T-cell (primary cell): ENCODE measurements at regions not wholly inside any gene's neighbourhood (a gene's known extent, or its start where the extent isn't known, plus 50 kb on each side); places are given as distances from the start of the nearest gene placed in this dataset.

ENCODE experiments used
- ATAC-seq, 4 experiments: fragments of 200-7000 bp in 3 of 4; fragments of 150-1000 bp in 1 of 4; cut with Tn5 transposase; replicated peaks in 1 of 4; 1 replicate in 3 of 4; 2 replicates in 1 of 4; pipeline ENCODE4 v1.10.0; 2021; ENCODE audit warnings: moderate library complexity in 3 of 4, mild to moderate bottlenecking in 2 of 4, moderate number of reproducible peaks in 1 of 4
- CTCF ChIA-PET, 2 donors: fragments of 300-600 bp; sonication (Branson Sonifier 250); formaldehyde crosslinking; loops; one replicate each; lab custom pipeline; 2022; ENCODE audit warnings: antibody characterized with exemption in 2 of 2; lab: Charles Lee
- POLR2A ChIA-PET, 2 donors: fragments of 300-600 bp; sonication (Branson Sonifier 250); formaldehyde crosslinking; loops; one replicate each; lab custom pipeline; 2022; ENCODE audit warnings: antibody characterized with exemption in 2 of 2; lab: Charles Lee
- DNase-seq, 35 experiments: peaks; one replicate each; pipeline versions ENCODE4 v3.0.0 to v3.0.0-alpha.2; 2013 to 2023
- H3K27ac ChIP-seq: one replicate; pipeline ENCODE4 v1.5.1; 2013; ENCODE audit warnings: low read length
- H3K27me3 ChIP-seq, 2 experiments: replicated peaks in 1 of 2; 1 replicate in 1 of 2; 2 replicates in 1 of 2; pipeline versions ENCODE4 v1.6.1 to v1.7.0; 2013; ENCODE audit warnings: low read length in 1 of 2, mixed read lengths in 1 of 2; ENCODE audit not compliant: control insufficient read depth in 2 of 2, insufficient read depth in 2 of 2; ENCODE audit errors: extremely low read depth in 1 of 2
- H3K36me3 ChIP-seq, 2 donors: 1 replicate in 1 of 2; 2 replicates in 1 of 2; pipeline versions ENCODE4 v1.6.1 to v1.7.0; 2013; ENCODE audit warnings: low read length in 1 of 2; ENCODE audit not compliant: control insufficient read depth in 2 of 2, insufficient read depth in 1 of 2; ENCODE audit errors: extremely low read depth in 1 of 2
- H3K4me1 ChIP-seq, 2 experiments: 1 replicate in 1 of 2; 2 replicates in 1 of 2; pipeline versions ENCODE4 v1.6.1 to v1.7.0; 2013; ENCODE audit warnings: low read length in 2 of 2, mixed read lengths in 1 of 2; ENCODE audit not compliant: insufficient read depth in 2 of 2, control insufficient read depth in 1 of 2; ENCODE audit errors: extremely low read depth in 1 of 2
- H3K4me3 ChIP-seq, 2 donors: 1 replicate in 1 of 2; 2 replicates in 1 of 2; pipeline versions ENCODE4 v1.5.1 to v1.7.0; 2013; ENCODE audit warnings: mild to moderate bottlenecking in 2 of 2, low read length in 1 of 2, moderate library complexity in 1 of 2; ENCODE audit not compliant: control insufficient read depth in 1 of 2; ENCODE audit errors: extremely low read depth in 1 of 2
- H3K9me3 ChIP-seq: 2 replicates; pipeline ENCODE4 v1.7.0; 2013
- H3K27ac Mint-ChIP-seq, 2 donors: one replicate each; pipeline ENCODE4 v1.8.0; 2020 to 2021; ENCODE audit warnings: mild to moderate bottlenecking in 2 of 2, mixed read lengths in 2 of 2
- H3K27me3 Mint-ChIP-seq, 2 donors: one replicate each; pipeline ENCODE4 v1.8.0; 2021 to 2022; ENCODE audit warnings: mixed read lengths in 2 of 2
- H3K36me3 Mint-ChIP-seq: one replicate; pipeline ENCODE4 v1.8.0; 2021; ENCODE audit warnings: mixed read lengths
- H3K4me1 Mint-ChIP-seq, 3 donors: one replicate each; pipeline ENCODE4 v1.8.0; 2020 to 2022; ENCODE audit warnings: mixed read lengths in 3 of 3, mild to moderate bottlenecking in 1 of 3
- H3K4me3 Mint-ChIP-seq, 3 donors: one replicate each; pipeline ENCODE4 v1.8.0; 2020 to 2022; ENCODE audit warnings: mild to moderate bottlenecking in 3 of 3, mixed read lengths in 3 of 3, moderate library complexity in 3 of 3
- H3K9me3 Mint-ChIP-seq, 3 donors: one replicate each; pipeline ENCODE4 v1.8.0; 2020 to 2022; ENCODE audit warnings: mixed read lengths in 3 of 3
- WGBS: methylation state at CpG from one replicate; pipeline ENCODE4 v1.1.5; 2013; ENCODE audit warnings: missing lambda C conversion rate; ENCODE audit not compliant: insufficient coverage; 5-methylcytosine and 5-hydroxymethylcytosine counted together

GRCh38 chrX:122934131-122934530 is 249.9 kb upstream of the GRIA3 start:
- Histone ChIP-seq H3K4me3 (no peak overlapping the region), H3K9me3 (no peaks in the 10 kb centered on the region), H3K4me1 (no peaks in the 10 kb centered on the region), H3K27ac (no peak overlapping the region), H3K27me3 (no peaks in the 10 kb centered on the region), H3K36me3 (no peaks in the 10 kb centered on the region)
- no peak overlapping the region for H3K27ac Mint-ChIP-seq
- ATAC-seq, result no peak
- H3K9me3 Mint-ChIP-seq, result peaks cover 0 to 4% (median 0%) of the 10 kb centered on the region in 3 donors
- CTCF ChIA-PET, result no interaction called here
- 100% methylated on average over 1 of the region's 1 CpG for WGBS
- no peak overlapping the region for H3K4me3 Mint-ChIP-seq
- no peak for DNase-seq
- peaks cover 0 to 4% of the 10 kb centered on the region in 2 donors for H3K27me3 Mint-ChIP-seq
- no peaks in the 10 kb centered on the region for H3K4me1 Mint-ChIP-seq
- POLR2A ChIA-PET, result no interaction called here
- no peaks in the 10 kb centered on the region for H3K36me3 Mint-ChIP-seq

GRCh38 chrX:122940199-122940598 is 243.9 kb upstream of the GRIA3 start:
- H3K27ac Mint-ChIP-seq, result no peak overlapping the region
- Histone ChIP-seq H3K36me3 (no peaks in the 10 kb centered on the region), H3K27ac (no peak overlapping the region), H3K27me3 (no peaks in the 10 kb centered on the region), H3K4me3 (no peak overlapping the region), H3K4me1 (no peaks in the 10 kb centered on the region), H3K9me3 (peaks cover 3% of the 10 kb centered on the region)
- H3K4me1 Mint-ChIP-seq, result no peaks in the 10 kb centered on the region
- H3K9me3 Mint-ChIP-seq, result peaks cover 2 to 3% (median 3%) of the 10 kb centered on the region in 3 donors
- POLR2A ChIA-PET, result no interaction called here
- no peak for DNase-seq
- WGBS, result no CpG with 5 or more reads among the region's 1 CpG
- H3K36me3 Mint-ChIP-seq, result no peaks in the 10 kb centered on the region
- no peak for ATAC-seq
- no peak overlapping the region for H3K4me3 Mint-ChIP-seq
- no peaks in the 10 kb centered on the region for H3K27me3 Mint-ChIP-seq
- CTCF ChIA-PET, result no interaction called here

- no peak overlapping the region for H3K4me3 Mint-ChIP-seq
- ChIA-PET CTCF (no interaction called here), POLR2A (no interaction called here)
- H3K36me3 Mint-ChIP-seq, result no peaks in the 10 kb centered on the region
- ATAC-seq (no peak), DNase-seq (no peak)
- no CpG with 5 or more reads among the region's 1 CpG for WGBS
- H3K27me3 Mint-ChIP-seq, result no peaks in the 10 kb centered on the region
- Histone ChIP-seq H3K4me1 (no peaks in the 10 kb centered on the region), H3K36me3 (no peaks in the 10 kb centered on the region), H3K27me3 (no peaks in the 10 kb centered on the region), H3K27ac (no peak overlapping the region), H3K4me3 (no peak overlapping the region), H3K9me3 (peaks cover 3% of the 10 kb centered on the region)
- H3K9me3 Mint-ChIP-seq, result peaks cover 3 to 4% (median 3%) of the 10 kb centered on the region in 3 donors
- no peaks in the 10 kb centered on the region for H3K4me1 Mint-ChIP-seq
- H3K27ac Mint-ChIP-seq, result no peak overlapping the region
These were observed 242.3 kb upstream of the GRIA3 start for GRCh38 chrX:122941806-122942205.

- POLR2A ChIA-PET, result no interaction called here
These were observed 240.2 kb upstream of the GRIA3 start for GRCh38 chrX:122943918-122944317.

GRCh38 chrX:122945328-122945727 is 238.8 kb upstream of the GRIA3 start:
- WGBS, result 60% methylated on average over 1 of the region's 4 CpGs
- Mint-ChIP-seq H3K9me3 (peaks cover 3 to 4% (median 3%) of the 10 kb centered on the region in 3 donors), H3K27ac (no peak overlapping the region), H3K4me3 (no peak overlapping the region), H3K4me1 (no peaks in the 10 kb centered on the region), H3K27me3 (no peaks in the 10 kb centered on the region), H3K36me3 (no peaks in the 10 kb centered on the region)
- ATAC-seq, result no peak
- Histone ChIP-seq H3K27me3 (no peaks in the 10 kb centered on the region), H3K36me3 (no peaks in the 10 kb centered on the region), H3K4me3 (no peak overlapping the region), H3K9me3 (peaks cover 3% of the 10 kb centered on the region), H3K27ac (no peak overlapping the region), H3K4me1 (no peaks in the 10 kb centered on the region)
- no peak for DNase-seq
- POLR2A ChIA-PET, result no interaction called here
- CTCF ChIA-PET, result no interaction called here

More at GRCh38 chrX:122943918-122944317, 240.2 kb upstream of the GRIA3 start:
- H3K36me3 ChIP-seq, result no peaks in the 10 kb centered on the region
- peaks cover 3% of the 10 kb centered on the region for H3K9me3 ChIP-seq
- H3K4me3 ChIP-seq, result no peak overlapping the region
- H3K4me1 ChIP-seq, result no peaks in the 10 kb centered on the region
- H3K27me3 ChIP-seq, result no peaks in the 10 kb centered on the region
- Mint-ChIP-seq H3K4me1 (no peaks in the 10 kb centered on the region), H3K9me3 (peaks cover 3 to 4% (median 3%) of the 10 kb centered on the region in 3 donors), H3K36me3 (no peaks in the 10 kb centered on the region), H3K27me3 (no peaks in the 10 kb centered on the region), H3K27ac (no peak overlapping the region), H3K4me3 (no peak overlapping the region)
- no CpG with 5 or more reads among the region's 3 CpGs for WGBS
- DNase-seq (no peak), ATAC-seq (no peak)
- H3K27ac ChIP-seq, result no peak overlapping the region
- CTCF ChIA-PET, result no interaction called here

GRCh38 chrX:122972604-122973003 is 211.5 kb upstream of the GRIA3 start:
- DNase-seq (no peak), ATAC-seq (no peak)
- Histone ChIP-seq H3K4me1 (no peaks in the 10 kb centered on the region), H3K4me3 (no peak overlapping the region), H3K27ac (no peak overlapping the region), H3K36me3 (no peaks in the 10 kb centered on the region), H3K27me3 (no peaks in the 10 kb centered on the region), H3K9me3 (no peaks in the 10 kb centered on the region)
- H3K4me1 Mint-ChIP-seq, result no peaks in the 10 kb centered on the region
- peaks cover 6 to 17% (median 8%) of the 10 kb centered on the region in 3 donors for H3K9me3 Mint-ChIP-seq
- no peaks in the 10 kb centered on the region for H3K27me3 Mint-ChIP-seq
- no peak overlapping the region for H3K27ac Mint-ChIP-seq
- WGBS, result no CpG with 5 or more reads among the region's 2 CpGs
- no peaks in the 10 kb centered on the region for H3K36me3 Mint-ChIP-seq
- no peak overlapping the region for H3K4me3 Mint-ChIP-seq
- POLR2A ChIA-PET, result no interaction called here
- CTCF ChIA-PET, result no interaction called here

GRCh38 chrX:122982521-122982920 is 201.6 kb upstream of the GRIA3 start:
- H3K4me1 ChIP-seq, result no peaks in the 10 kb centered on the region
- H3K27me3 ChIP-seq, result no peaks in the 10 kb centered on the region
- H3K27me3 Mint-ChIP-seq, result peaks cover 0 to 10% of the 10 kb centered on the region in 2 donors
- H3K9me3 ChIP-seq, result no peaks in the 10 kb centered on the region
- DNase-seq (no peak), ATAC-seq (no peak)
- ChIA-PET CTCF (no interaction called here), POLR2A (no interaction called here)
- no peak overlapping the region for H3K27ac Mint-ChIP-seq
- no peak overlapping the region for H3K4me3 Mint-ChIP-seq
- no peaks in the 10 kb centered on the region for H3K4me1 Mint-ChIP-seq
- H3K4me3 ChIP-seq, result no peak overlapping the region
- no peaks in the 10 kb centered on the region for H3K36me3 Mint-ChIP-seq
- H3K36me3 ChIP-seq, result no peaks in the 10 kb centered on the region
- H3K27ac ChIP-seq, result no peak overlapping the region
- no CpG with 5 or more reads among the region's 6 CpGs for WGBS
- H3K9me3 Mint-ChIP-seq, result no peaks in the 10 kb centered on the region
